K562 (cell line): ENCODE measurements at regions not wholly inside any gene's neighbourhood (a gene's known extent, or its start where the extent isn't known, plus 50 kb on each side); places are given as distances from the start of the nearest gene placed in this dataset.
A peak's percentile ranks its signal among the peaks of the same experiment; 100 is the strongest.

Experiments
- ARID3A ChIP-seq: IDR thresholded peaks from 2 replicates; pipeline ENCODE4 v1.6.1; 2012; ENCODE audit warnings: low read depth, low read length, improper control_type of control experiment, borderline replicate concordance
- ATF1 ChIP-seq, 2 experiments: fragments of 450-650 bp in 1 of 2; IDR thresholded peaks; 2 replicates each; pipeline ENCODE4 v1.6.1; 2016; ENCODE audit warnings: missing compliant biosample characterization in 1 of 2, missing genetic modification characterization in 1 of 2
- BRD4 ChIP-seq: fragments of 200-600 bp; sonication (generic); IDR thresholded peaks from 2 replicates; pipeline ENCODE4 v1.6.1; 2017; ENCODE audit warnings: inconsistent platforms
- FOXP1 ChIP-seq: sonication (generic); formaldehyde crosslinking; IDR thresholded peaks from 2 replicates; pipeline ENCODE4 v1.8.0; 2022; ENCODE audit warnings: mild to moderate bottlenecking, missing genetic modification reagents
- HDGF ChIP-seq: fragments of 450-650 bp; IDR thresholded peaks from 2 replicates; pipeline ENCODE4 v1.6.1; 2016
- HMBOX1 ChIP-seq: sonication (generic); IDR thresholded peaks from 2 replicates; pipeline ENCODE4 v1.6.1; 2016
- JUND ChIP-seq, 2 experiments: IDR thresholded peaks; 2 replicates in 1 of 2; 3 replicates in 1 of 2; pipeline ENCODE4 v1.6.1; 2011; ENCODE audit warnings: borderline replicate concordance in 2 of 2, low read depth in 2 of 2, low read length in 2 of 2, improper control_type of control experiment in 1 of 2, missing biosample characterization in 1 of 2, missing genetic modification characterization in 1 of 2, missing genetic modification reagents in 1 of 2
- KLF6 ChIP-seq: fragments of 250-450 bp; sonication (Bioruptor Pico); IDR thresholded peaks from 2 replicates; pipeline ENCODE4 v1.4.0; 2020; ENCODE audit warnings: mild to moderate bottlenecking, moderate library complexity, borderline replicate concordance
- SREBF2 ChIP-seq: sonication (generic); formaldehyde crosslinking; IDR thresholded peaks from 2 replicates; pipeline ENCODE4 v1.4.0; 2020; ENCODE audit warnings: mild to moderate bottlenecking, missing genetic modification reagents
- TSC22D4 ChIP-seq: fragments of 450-650 bp; IDR thresholded peaks from 2 replicates; pipeline ENCODE4 v1.6.1; 2016; ENCODE audit warnings: missing genetic modification characterization, missing biosample characterization, control low read depth
- ZNF175 ChIP-seq: fragments of 200-800 bp; sonication (Bioruptor generic); IDR thresholded peaks from 2 replicates; pipeline ENCODE4 v1.6.1; 2016; ENCODE audit warnings: low read depth, mild to moderate bottlenecking, missing genetic modification characterization, missing compliant biosample characterization
- ZNF280B ChIP-seq: fragments of 250-450 bp; sonication (Bioruptor Pico); IDR thresholded peaks from 2 replicates; pipeline ENCODE4 v1.5.1; 2021; ENCODE audit warnings: mild to moderate bottlenecking
- TF ChIP-seq, protein P1 (sequence below): sonication (generic); formaldehyde crosslinking; IDR thresholded peaks from 2 replicates; pipeline ENCODE4 v1.9.0; 2022; ENCODE audit warnings: mild to moderate bottlenecking, missing genetic modification reagents
- TF ChIP-seq, protein P2 (sequence below): fragments of 250-450 bp; sonication (Bioruptor Pico); IDR thresholded peaks from 2 replicates; pipeline ENCODE4 v1.9.0; 2021; ENCODE audit warnings: mild to moderate bottlenecking, inconsistent platforms
- TF ChIP-seq, protein P3 (sequence below), 2 experiments: fragments of 450-650 bp; conservative IDR thresholded peaks; 2 replicates each; pipeline ENCODE4 v1.6.1; 2017; ENCODE audit warnings: mild to moderate bottlenecking in 2 of 2, moderate library complexity in 2 of 2
- TF ChIP-seq, protein P4 (sequence below): fragments of 250-450 bp; sonication (Bioruptor Pico); IDR thresholded peaks from 2 replicates; pipeline ENCODE4 v1.5.0; 2020; ENCODE audit warnings: mild to moderate bottlenecking

GRCh38 chr11:95415837-95416304 lies 184.9 kb upstream of the SESN3 start (continued):
- TF ChIP-seq KLF6 (CRISPR knock-in tag), result no peak
- TF ChIP-seq, protein P1, sequence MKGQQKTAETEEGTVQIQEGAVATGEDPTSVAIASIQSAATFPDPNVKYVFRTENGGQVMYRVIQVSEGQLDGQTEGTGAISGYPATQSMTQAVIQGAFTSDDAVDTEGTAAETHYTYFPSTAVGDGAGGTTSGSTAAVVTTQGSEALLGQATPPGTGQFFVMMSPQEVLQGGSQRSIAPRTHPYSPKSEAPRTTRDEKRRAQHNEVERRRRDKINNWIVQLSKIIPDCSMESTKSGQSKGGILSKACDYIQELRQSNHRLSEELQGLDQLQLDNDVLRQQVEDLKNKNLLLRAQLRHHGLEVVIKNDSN (CRISPR knock-in tag), result no peak
- TF ChIP-seq, protein P2, sequence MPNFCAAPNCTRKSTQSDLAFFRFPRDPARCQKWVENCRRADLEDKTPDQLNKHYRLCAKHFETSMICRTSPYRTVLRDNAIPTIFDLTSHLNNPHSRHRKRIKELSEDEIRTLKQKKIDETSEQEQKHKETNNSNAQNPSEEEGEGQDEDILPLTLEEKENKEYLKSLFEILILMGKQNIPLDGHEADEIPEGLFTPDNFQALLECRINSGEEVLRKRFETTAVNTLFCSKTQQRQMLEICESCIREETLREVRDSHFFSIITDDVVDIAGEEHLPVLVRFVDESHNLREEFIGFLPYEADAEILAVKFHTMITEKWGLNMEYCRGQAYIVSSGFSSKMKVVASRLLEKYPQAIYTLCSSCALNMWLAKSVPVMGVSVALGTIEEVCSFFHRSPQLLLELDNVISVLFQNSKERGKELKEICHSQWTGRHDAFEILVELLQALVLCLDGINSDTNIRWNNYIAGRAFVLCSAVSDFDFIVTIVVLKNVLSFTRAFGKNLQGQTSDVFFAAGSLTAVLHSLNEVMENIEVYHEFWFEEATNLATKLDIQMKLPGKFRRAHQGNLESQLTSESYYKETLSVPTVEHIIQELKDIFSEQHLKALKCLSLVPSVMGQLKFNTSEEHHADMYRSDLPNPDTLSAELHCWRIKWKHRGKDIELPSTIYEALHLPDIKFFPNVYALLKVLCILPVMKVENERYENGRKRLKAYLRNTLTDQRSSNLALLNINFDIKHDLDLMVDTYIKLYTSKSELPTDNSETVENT, result no peak
- 0 out of 2 replicates have a peak, but pooled peaks have one; percentile 59 for TF ChIP-seq ZNF175
- TF ChIP-seq ZNF280B (CRISPR knock-in tag), result no peak
- TF ChIP-seq, protein P3, sequence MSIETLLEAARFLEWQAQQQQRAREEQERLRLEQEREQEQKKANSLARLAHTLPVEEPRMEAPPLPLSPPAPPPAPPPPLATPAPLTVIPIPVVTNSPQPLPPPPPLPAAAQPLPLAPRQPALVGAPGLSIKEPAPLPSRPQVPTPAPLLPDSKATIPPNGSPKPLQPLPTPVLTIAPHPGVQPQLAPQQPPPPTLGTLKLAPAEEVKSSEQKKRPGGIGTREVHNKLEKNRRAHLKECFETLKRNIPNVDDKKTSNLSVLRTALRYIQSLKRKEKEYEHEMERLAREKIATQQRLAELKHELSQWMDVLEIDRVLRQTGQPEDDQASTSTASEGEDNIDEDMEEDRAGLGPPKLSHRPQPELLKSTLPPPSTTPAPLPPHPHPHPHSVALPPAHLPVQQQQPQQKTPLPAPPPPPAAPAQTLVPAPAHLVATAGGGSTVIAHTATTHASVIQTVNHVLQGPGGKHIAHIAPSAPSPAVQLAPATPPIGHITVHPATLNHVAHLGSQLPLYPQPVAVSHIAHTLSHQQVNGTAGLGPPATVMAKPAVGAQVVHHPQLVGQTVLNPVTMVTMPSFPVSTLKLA (conservative IDR thresholded peaks at IDR 0.05), result 0 out of 4 replicates have a peak, but pooled peaks of 1 of the 2 experiments have one; percentile 44
- TF ChIP-seq FOXP1 (CRISPR knock-in tag), result no peak
- TF ChIP-seq SREBF2 (CRISPR knock-in tag), result no peak
- TF ChIP-seq BRD4, result no peak
- TF ChIP-seq ATF1 (CRISPR knock-in tag; IDR thresholded peaks at IDR 0.05), result no peak
- TF ChIP-seq ATF1 (tag; IDR thresholded peaks at IDR 0.05), result peak; percentile 63
- TF ChIP-seq, protein P4, sequence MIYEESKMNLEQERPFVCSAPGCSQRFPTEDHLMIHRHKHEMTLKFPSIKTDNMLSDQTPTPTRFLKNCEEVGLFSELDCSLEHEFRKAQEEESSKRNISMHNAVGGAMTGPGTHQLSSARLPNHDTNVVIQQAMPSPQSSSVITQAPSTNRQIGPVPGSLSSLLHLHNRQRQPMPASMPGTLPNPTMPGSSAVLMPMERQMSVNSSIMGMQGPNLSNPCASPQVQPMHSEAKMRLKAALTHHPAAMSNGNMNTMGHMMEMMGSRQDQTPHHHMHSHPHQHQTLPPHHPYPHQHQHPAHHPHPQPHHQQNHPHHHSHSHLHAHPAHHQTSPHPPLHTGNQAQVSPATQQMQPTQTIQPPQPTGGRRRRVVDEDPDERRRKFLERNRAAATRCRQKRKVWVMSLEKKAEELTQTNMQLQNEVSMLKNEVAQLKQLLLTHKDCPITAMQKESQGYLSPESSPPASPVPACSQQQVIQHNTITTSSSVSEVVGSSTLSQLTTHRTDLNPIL (CRISPR knock-in tag), result no peak
- TF ChIP-seq ARID3A, result no peak
- TF ChIP-seq HMBOX1, result peak; percentile 50; the same call in 1 of the 2 replicates
- TF ChIP-seq TSC22D4 (tag), result no peak
- TF ChIP-seq HDGF, result no peak
- peak; percentile 59; the same call in 1 of the 2 replicates for TF ChIP-seq JUND (IDR thresholded peaks at IDR 0.05; ENCODE audit: borderline replicate concordance, low read depth, low read length)
- peak; percentile 48; the same call in 2 of the 3 replicates for TF ChIP-seq JUND (tag; IDR thresholded peaks at IDR 0.05; ENCODE audit: borderline replicate concordance, low read depth, low read length)
